Caco-2 (cell line): ENCODE measurements at regions not wholly inside any gene's neighbourhood (a gene's known extent, or its start where the extent isn't known, plus 50 kb on each side); places are given as distances from the start of the nearest gene placed in this dataset.

ENCODE experiments used
- BruUV-seq: library from RNA; stranded (reverse); fragments of 400-500 nt; replicated peaks from 2 replicates; lab custom pipeline; 2021; lab: Mats Ljungman, UMichigan
- CTCF ChIA-PET: fragments of 300-600 bp; sonication (Branson Sonifier 250); formaldehyde crosslinking; loops from one replicate; lab custom pipeline; 2022; ENCODE audit warnings: antibody characterized with exemption; lab: Charles Lee
- POLR2A ChIA-PET: fragments of 300-600 bp; sonication (Branson Sonifier 250); formaldehyde crosslinking; loops from one replicate; lab custom pipeline; 2022; ENCODE audit warnings: antibody characterized with exemption; lab: Charles Lee
- DNase-seq, 2 experiments: peaks; one replicate each; pipeline versions ENCODE4 v3.0.0 to v3.0.0-alpha.2; 2020 to 2022
- H3K27me3 ChIP-seq: replicated peaks from 2 replicates; pipeline ENCODE4 v1.6.0; 2011; ENCODE audit warnings: low read length; ENCODE audit not compliant: control insufficient read depth, insufficient read depth
- H3K36me3 ChIP-seq: 2 replicates; pipeline ENCODE4 v1.5.1; 2011; ENCODE audit warnings: low read length; ENCODE audit not compliant: control insufficient read depth, insufficient read depth
- H3K4me1 ChIP-seq: fragments of 250-450 bp; sonication (Bioruptor Pico); 2 replicates; pipeline ENCODE4 v1.5.1; 2020; ENCODE audit warnings: mild to moderate bottlenecking
- H3K4me3 ChIP-seq: 2 replicates; pipeline ENCODE4 v1.5.1; 2011; ENCODE audit warnings: low read depth, mild to moderate bottlenecking, control low read depth, low read length
- H3K9me3 ChIP-seq: fragments of 250-450 bp; sonication (Bioruptor Pico); 2 replicates; pipeline ENCODE4 v1.5.1; 2020; ENCODE audit warnings: mild to moderate bottlenecking, moderate library complexity
- H3K27ac Mint-ChIP-seq: one replicate; pipeline ENCODE4 v1.8.0; 2022; ENCODE audit warnings: mixed read lengths; ENCODE audit not compliant: unreplicated experiment
- H3K27me3 Mint-ChIP-seq: one replicate; pipeline ENCODE4 v1.8.0; 2022; ENCODE audit warnings: mixed read lengths; ENCODE audit not compliant: insufficient read depth, unreplicated experiment
- H3K36me3 Mint-ChIP-seq: one replicate; pipeline ENCODE4 v1.8.0; 2022; ENCODE audit warnings: mild to moderate bottlenecking, mixed read lengths; ENCODE audit not compliant: insufficient read depth, unreplicated experiment
- H3K4me1 Mint-ChIP-seq: one replicate; pipeline ENCODE4 v1.8.0; 2022; ENCODE audit warnings: low read depth, mixed read lengths; ENCODE audit not compliant: unreplicated experiment
- H3K4me3 Mint-ChIP-seq: one replicate; pipeline ENCODE4 v1.8.0; 2022; ENCODE audit warnings: mild to moderate bottlenecking, moderate library complexity, mixed read lengths; ENCODE audit not compliant: unreplicated experiment
- H3K9me3 Mint-ChIP-seq: one replicate; pipeline ENCODE4 v1.8.0; 2022; ENCODE audit warnings: mixed read lengths; ENCODE audit not compliant: unreplicated experiment
- CTCF ChIP-seq, 2 experiments: fragments of 200-600 bp in 1 of 2; IDR thresholded peaks; 1 replicate in 1 of 2; 2 replicates in 1 of 2; pipeline versions ENCODE4 v1.5.1 to v1.8.0; 2011 to 2022; ENCODE audit warnings: antibody characterized with exemption in 1 of 2, control low read depth in 1 of 2, inconsistent platforms in 1 of 2, low read depth in 1 of 2, low read length in 1 of 2, mild to moderate bottlenecking in 1 of 2, moderate library complexity in 1 of 2; ENCODE audit not compliant: insufficient read depth in 1 of 2, severe bottlenecking in 1 of 2, unreplicated experiment in 1 of 2
- intact Hi-C: fragments of 100-400 bp; cut with micrococcal nuclease; formaldehyde crosslinking; loops from one replicate; pipeline ENCODE4 v1.10.0; 2022; ENCODE audit not compliant: unreplicated experiment

- CTCF ChIA-PET, result no interaction called here
- H3K27me3 Mint-ChIP-seq, result no peaks in the 10 kb centered on the region
Observed at GRCh38 chr6:147103694-147104093, 100.5 kb upstream of the STXBP5 start.

GRCh38 chr6:147105786-147106185 lies 98.4 kb upstream of the STXBP5 start:
- ChIA-PET CTCF (no interaction called here), POLR2A (no interaction called here)
- H3K4me1 Mint-ChIP-seq, result peaks cover 7% of the 10 kb centered on the region
- H3K36me3 Mint-ChIP-seq, result no peaks in the 10 kb centered on the region
- no peaks in the 10 kb centered on the region for H3K36me3 ChIP-seq
- BruUV-seq, result no TSS peak
- no peaks in the 10 kb centered on the region for H3K9me3 ChIP-seq
- no peaks in the 10 kb centered on the region for H3K9me3 Mint-ChIP-seq
- intact Hi-C loops, result no loop called here
- no peak overlapping the region for H3K27ac Mint-ChIP-seq
- no peak overlapping the region for H3K4me3 Mint-ChIP-seq
- no peak for TF ChIP-seq CTCF (IDR thresholded peaks at IDR 0.05; ENCODE audit: insufficient read depth in 1 of 2, low read depth in 1 of 2, low read length in 1 of 2, severe bottlenecking in 1 of 2, unreplicated experiment in 1 of 2)
- no peaks in the 10 kb centered on the region for H3K4me1 ChIP-seq
- H3K4me3 ChIP-seq, result no peak overlapping the region
- H3K27me3 Mint-ChIP-seq, result no peaks in the 10 kb centered on the region
- H3K27me3 ChIP-seq, result no peaks in the 10 kb centered on the region
- DNase-seq, result no peak

More at GRCh38 chr6:147103694-147104093, 100.5 kb upstream of the STXBP5 start:
- intact Hi-C loops, result no loop called here
- Mint-ChIP-seq H3K36me3 (no peaks in the 10 kb centered on the region), H3K27ac (no peak overlapping the region), H3K9me3 (no peaks in the 10 kb centered on the region), H3K4me3 (no peak overlapping the region), H3K4me1 (peaks cover 7% of the 10 kb centered on the region)
- Histone ChIP-seq H3K4me1 (no peaks in the 10 kb centered on the region), H3K27me3 (no peaks in the 10 kb centered on the region), H3K36me3 (no peaks in the 10 kb centered on the region), H3K9me3 (no peaks in the 10 kb centered on the region), H3K4me3 (no peak overlapping the region)
- no TSS peak for BruUV-seq
- POLR2A ChIA-PET, result no interaction called here
- TF ChIP-seq CTCF (IDR thresholded peaks at IDR 0.05; ENCODE audit: insufficient read depth in 1 of 2, low read depth in 1 of 2, low read length in 1 of 2, severe bottlenecking in 1 of 2, unreplicated experiment in 1 of 2), result no peak
- no peak for DNase-seq

- no peak for TF ChIP-seq CTCF (IDR thresholded peaks at IDR 0.05; ENCODE audit: insufficient read depth in 1 of 2, low read depth in 1 of 2, low read length in 1 of 2, severe bottlenecking in 1 of 2, unreplicated experiment in 1 of 2)
- no peak overlapping the region for H3K27ac Mint-ChIP-seq
- Histone ChIP-seq H3K36me3 (no peaks in the 10 kb centered on the region), H3K27me3 (no peaks in the 10 kb centered on the region), H3K9me3 (no peaks in the 10 kb centered on the region), H3K4me1 (no peaks in the 10 kb centered on the region), H3K4me3 (no peak overlapping the region)
- ChIA-PET CTCF (no interaction called here), POLR2A (interaction anchor here (0.6 kb wide), 1 partner anchor 18 kb away, joined by 4 read pairs; no protein-coding TSS in a partner anchor)
- no peaks in the 10 kb centered on the region for H3K27me3 Mint-ChIP-seq
- H3K36me3 Mint-ChIP-seq, result no peaks in the 10 kb centered on the region
- H3K4me3 Mint-ChIP-seq, result no peak overlapping the region
- no TSS peak for BruUV-seq
- intact Hi-C loops, result no loop called here
- H3K4me1 Mint-ChIP-seq, result peaks cover 7% of the 10 kb centered on the region
- no peak for DNase-seq
- no peaks in the 10 kb centered on the region for H3K9me3 Mint-ChIP-seq
Observed at GRCh38 chr6:147106759-147107401, 97.3 kb upstream of the STXBP5 start.
